Stimulated activated CD4-positive, alpha-beta T cell treated with anti-CD3 and anti-CD28 coated beads, Interleukin-2, amount 100 ng/mL, for 4 hours (primary cell): ENCODE measurements at regions not wholly inside any gene's neighbourhood (a gene's known extent, or its start where the extent isn't known, plus 50 kb on each side); places are given as distances from the start of the nearest gene placed in this dataset.

Source experiments
- DNase-seq: peaks from one replicate; pipeline ENCODE4 v3.0.0-alpha.2; 2020; ENCODE audit warnings: low read depth

GRCh38 chr15:39275066-39275465, 305.8 kb upstream of the THBS1 start:
- no peak for DNase-seq

DNA sequence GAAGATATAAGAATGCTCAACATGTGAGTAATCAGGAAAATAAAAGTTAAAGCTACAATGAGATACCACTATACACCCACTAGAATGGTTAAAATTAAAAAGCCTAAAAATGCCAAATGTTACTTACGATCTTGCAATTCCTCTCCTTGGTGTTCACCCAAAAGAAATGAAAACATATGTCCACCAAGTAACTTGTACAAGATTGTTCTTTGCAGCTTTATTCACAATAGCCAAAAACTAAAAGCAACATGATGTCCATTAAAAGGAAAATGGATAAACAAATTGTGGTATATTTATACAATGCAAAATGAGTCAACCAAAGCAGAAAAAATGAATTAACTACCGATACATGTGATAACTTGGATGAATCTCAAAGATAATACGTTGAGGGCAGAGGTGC, 301.6 kb upstream of the THBS1 start:
- no peak for DNase-seq

DNA sequence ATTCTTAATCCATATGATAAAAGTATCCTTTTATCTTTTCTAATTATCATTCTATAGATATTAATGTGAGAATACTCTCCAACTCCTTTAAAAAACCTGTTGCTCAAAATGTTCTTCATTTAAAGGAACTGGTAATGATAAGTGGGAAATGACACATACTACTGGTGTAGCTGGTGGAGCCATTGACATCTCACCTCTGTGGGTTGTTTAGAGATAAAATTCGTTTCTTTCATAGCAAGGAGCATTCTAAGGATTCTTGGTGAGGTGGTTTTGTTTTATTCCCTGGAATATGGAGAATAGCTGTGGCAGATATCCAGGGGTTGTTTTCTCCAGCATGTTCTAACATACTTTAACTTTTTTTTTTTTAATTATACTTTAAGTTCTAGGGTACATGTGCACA, 299.8 kb upstream of the THBS1 start:
- DNase-seq: no peak

DNA sequence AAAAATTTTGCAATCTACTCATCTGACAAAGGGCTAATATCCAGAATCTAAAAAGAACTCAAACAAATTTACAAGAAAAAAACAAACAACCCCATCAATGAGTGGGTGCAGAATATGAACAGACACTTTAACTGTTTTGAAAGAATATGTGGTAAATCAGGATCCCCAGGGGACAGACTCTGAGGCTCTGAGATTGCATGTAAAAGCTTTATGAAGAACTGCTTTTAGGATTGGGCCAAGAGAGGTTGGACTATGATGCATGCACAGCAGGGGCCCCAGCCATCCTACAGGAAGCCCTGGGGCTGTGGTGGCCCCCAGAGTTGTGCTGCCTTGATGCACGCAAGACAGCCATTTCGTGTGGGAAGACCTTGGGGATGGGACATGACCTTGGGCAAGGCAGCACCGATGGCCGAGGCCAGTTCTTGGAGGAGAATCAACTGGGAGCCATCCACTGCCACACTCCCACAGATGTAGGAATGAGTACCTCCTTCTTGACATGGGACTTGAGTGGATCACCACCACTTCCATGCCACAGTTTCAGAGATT, 298.1 kb upstream of the THBS1 start:
- DNase-seq: no peak

GRCh38 chr15:39283531-39283930, 297.3 kb upstream of the THBS1 start:
- DNase-seq: no peak

DNA sequence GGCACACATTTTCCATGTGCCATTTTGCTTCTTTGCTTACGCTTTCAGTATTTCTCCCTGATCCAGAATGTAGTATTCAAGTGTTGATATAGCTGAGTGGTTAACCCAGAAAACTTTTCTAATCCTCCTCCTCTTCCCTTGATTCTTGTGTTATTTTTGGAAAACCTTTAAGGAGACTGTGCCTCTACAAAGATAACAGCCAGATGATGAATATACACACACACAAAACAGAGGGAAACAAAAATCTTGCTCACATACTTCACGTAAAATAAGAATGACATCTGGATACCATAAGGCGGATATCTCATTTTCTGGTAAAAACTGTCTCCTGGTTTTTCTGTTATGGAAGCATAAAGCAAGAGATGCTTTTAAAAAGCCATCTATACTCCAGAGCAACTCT, 295.8 kb upstream of the THBS1 start:
- no peak for DNase-seq

DNA sequence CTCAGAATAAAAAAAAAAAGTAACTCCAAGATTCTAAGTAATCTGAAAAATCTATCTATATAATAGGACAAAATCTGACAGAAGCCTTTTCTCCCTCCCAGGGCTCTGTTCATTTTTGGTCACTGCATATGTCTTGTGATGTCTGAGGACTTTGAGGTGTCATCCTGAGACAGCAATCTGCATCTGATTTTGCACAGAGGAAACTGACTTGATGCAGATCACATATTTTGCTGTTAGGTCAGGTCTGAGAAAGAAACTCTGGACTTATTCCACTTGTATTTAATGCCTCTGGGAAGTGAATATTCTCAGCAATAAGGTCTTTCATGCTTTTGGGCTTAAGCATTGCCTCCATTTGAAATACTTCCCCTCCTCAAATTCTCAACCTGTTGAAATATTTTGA, 295.2 kb upstream of the THBS1 start:
- DNase-seq: no peak

GRCh38 chr15:39286706-39287105, 294.2 kb upstream of the THBS1 start:
- DNase-seq: no peak

GRCh38 chr15:39287322-39288195, 293.3 kb upstream of the THBS1 start:
- no peak for DNase-seq

- DNase-seq: no peak
These were observed 290.0 kb upstream of the THBS1 start for GRCh38 chr15:39290711-39291435.

GRCh38 chr15:39291690-39292089, 289.2 kb upstream of the THBS1 start:
- DNase-seq: no peak

DNA sequence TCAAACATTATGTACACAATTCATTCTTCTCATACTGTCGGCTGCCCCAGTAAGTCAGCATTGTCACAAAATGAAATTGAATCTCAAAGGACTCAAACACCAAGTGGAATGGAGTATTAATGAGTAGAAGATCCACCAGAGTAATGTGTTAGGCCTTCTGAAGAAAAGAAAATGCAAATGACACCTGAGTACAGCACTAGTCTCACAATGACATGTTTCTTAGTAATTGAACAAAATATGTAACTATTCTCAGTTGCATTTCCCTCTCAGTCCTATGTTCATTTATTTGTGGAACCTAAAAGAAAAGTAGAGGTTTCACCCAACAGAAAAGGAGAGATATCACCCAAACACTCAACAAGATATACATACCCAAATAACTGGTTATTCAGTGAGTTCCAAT, 283.9 kb upstream of the THBS1 start:
- DNase-seq: no peak

- DNase-seq: no peak
These were observed 282.5 kb upstream of the THBS1 start for GRCh38 chr15:39298271-39298962.

GRCh38 chr15:39299486-39300267, 281.2 kb upstream of the THBS1 start:
- DNase-seq: no peak

DNA sequence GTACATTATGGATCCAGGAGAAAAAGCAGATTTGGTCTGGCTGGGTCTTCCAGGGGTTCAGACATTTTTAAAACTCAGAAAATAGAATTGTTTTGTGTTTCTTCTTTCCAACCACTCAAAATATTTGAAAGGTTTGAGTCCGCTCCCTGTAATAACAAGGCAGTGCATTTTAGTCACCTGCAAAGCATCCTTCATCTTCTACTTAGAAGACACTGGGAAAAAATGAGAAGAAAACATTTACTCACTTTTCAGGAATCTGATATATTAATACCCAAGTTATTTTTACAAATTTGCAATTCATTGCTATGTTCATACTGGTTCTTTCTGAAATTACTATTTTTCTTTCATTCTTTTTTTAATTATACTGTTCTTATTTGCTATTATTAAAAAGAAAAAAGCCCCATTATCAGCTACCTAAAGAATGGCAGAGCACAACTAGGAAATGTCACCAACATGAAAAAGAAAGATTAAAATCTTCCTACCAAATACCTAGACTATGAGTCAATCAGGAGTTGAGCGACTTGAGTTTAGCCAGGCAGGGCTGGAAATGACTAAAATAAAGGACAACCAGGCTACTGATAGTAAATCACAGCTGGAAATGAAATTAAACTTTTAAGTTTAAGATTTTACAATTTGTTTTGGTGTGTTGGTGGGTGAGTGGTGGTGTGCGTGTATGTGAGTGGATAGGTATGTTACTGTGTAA, 280.3 kb upstream of the THBS1 start:
- DNase-seq: no peak

GRCh38 chr15:39301589-39301999, 279.3 kb upstream of the THBS1 start:
- DNase-seq: no peak

DNA sequence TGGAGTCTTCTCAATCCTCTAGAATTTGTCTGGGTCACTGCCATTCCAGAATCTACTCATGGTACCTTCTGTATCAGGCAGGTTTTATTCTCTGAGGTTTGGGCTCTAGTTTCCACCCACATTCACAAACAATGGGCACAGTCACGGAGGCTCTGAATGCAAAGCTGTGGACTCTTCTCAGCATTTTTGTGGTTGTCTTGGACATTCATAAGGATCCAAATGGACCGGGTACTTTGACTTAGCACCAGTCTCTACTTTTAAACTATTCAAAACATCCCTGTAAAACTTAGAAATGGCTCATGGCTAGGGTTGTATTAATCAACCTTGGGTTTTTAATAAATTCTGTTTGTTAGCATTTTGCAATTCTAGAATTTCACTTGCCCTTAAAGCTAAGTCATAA, 277.9 kb upstream of the THBS1 start:
- DNase-seq: no peak

DNA sequence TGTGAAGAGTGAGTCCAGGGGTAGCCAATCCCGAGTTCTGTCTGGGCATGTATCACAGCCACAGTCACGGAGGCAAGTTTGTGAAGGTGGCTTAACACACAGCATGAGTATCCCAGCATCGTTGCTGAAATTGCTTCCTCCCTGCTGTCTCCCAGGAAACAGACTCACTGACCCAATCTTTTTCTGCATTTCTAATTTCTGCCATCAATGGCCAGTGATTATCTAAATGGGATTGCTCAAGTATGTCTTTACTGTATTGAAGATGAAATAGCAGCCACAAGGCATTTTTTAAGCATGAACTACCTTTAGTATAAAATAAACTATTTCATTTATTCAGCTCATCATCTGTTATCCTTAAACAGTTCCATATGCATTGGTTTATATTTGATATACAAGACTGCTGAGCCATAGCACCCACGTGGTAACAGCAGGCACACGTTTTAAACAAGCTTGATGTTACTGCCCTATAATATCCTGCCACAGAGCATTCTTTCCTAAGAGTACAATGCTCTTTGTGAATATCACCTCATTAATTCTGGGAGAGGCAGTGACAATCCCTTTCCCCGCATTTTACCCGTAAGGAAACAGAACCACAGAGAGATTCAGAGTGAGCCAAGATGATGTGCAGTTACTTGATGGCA, 276.6 kb upstream of the THBS1 start:
- DNase-seq: no peak

DNA sequence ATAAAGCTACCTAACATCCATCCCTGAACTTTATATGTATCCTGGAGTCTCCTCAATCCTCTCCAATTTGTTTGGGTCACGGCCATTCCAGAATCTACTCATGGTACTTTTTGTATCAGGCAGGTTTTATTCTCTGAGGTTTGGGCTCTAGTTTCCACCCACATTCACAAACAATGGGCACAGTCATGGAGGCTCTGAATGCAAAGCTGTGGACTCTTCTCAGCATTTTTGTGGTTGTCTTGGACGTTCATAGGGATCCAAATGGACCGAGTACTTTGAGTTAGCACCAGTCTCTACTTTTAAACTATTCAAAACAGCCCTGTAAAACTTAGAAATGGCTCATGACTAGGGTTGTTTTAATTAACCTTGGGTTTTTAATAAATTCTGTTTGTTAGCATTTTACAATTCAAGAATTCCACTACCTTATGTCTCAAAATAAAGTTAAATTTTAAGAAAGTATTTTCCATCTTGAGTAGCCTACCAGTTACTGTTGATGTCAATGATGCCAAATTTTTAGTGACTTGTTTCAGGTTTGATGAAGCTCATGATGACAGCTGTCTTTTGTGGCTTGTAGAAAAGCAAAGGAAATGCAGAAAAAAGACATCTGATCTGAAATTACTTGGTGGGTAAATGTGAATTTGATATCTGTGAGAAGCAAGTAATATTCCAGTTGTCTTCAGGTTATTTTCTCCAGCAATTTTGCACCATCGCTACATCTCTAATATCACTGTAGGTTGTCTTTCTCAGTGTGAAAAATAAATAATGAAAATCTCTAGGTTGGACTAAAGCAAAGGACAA, 275.7 kb upstream of the THBS1 start:
- DNase-seq: no peak

DNA sequence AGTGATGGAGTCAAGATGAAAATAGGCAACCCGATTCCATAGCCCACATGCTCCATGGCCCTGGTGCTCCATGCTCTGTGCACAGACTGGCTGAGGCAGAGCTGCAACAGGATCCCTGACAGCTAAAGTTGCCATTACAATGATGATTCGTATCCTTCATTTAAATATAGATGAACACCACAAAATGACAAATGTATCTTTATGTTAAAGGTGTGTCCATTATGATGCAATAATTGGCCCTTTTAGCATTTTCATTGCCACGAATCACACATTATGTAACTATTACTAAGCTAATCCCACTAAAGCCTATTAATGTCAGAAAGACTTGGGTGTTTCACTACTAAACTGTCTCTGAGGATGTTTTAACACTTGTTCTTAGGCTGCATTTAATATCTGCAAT, 270.2 kb upstream of the THBS1 start:
- DNase-seq: no peak
